SK-N-MC (cell line): ENCODE measurements at regions not wholly inside any gene's neighbourhood (a gene's known extent, or its start where the extent isn't known, plus 50 kb on each side); places are given as distances from the start of the nearest gene placed in this dataset.

Source experiments
- DNase-seq: peaks from one replicate; pipeline ENCODE4 v3.0.0-alpha.2; 2011; ENCODE audit warnings: low read depth, low spot score
- H3K27ac ChIP-seq: fragments of 200-600 bp; sonication (generic); 2 replicates; pipeline ENCODE4 v1.5.1; 2016; ENCODE audit warnings: mixed run types
- H3K36me3 ChIP-seq: fragments of 200-600 bp; sonication (generic); 2 replicates; pipeline ENCODE4 v1.6.1; 2017; ENCODE audit warnings: antibody characterized with exemption, low read length, mixed read lengths; ENCODE audit not compliant: insufficient read depth
- H3K4me3 ChIP-seq: fragments of 200-600 bp; sonication (generic); 2 replicates; pipeline ENCODE4 v1.5.1; 2016
- H3K9ac ChIP-seq: fragments of 200-600 bp; sonication (generic); 2 replicates; pipeline ENCODE4 v1.8.0; 2017; ENCODE audit warnings: mixed run types, mixed read lengths; ENCODE audit not compliant: insufficient read length
- H3K9me3 ChIP-seq: fragments of 200-600 bp; sonication (generic); 2 replicates; pipeline ENCODE4 v1.6.1; 2017; ENCODE audit warnings: low read depth, mild to moderate bottlenecking, antibody characterized with exemption, low read length, moderate library complexity, mixed read lengths
- EZH2 ChIP-seq: fragments of 200-600 bp; sonication (generic); IDR thresholded peaks from one replicate; pipeline ENCODE4 v1.6.1; 2017; ENCODE audit warnings: antibody characterized with exemption
- FOXP2 ChIP-seq: optimal IDR thresholded peaks from 2 replicates; pipeline ENCODE3; 2011; ENCODE audit warnings: mild to moderate bottlenecking, moderate library complexity; ENCODE audit not compliant: insufficient read depth; ENCODE audit errors: extremely low read length, control extremely low read depth
- POLR2AphosphoS5 ChIP-seq: IDR thresholded peaks from 2 replicates; pipeline ENCODE4 v1.6.1; 2012; ENCODE audit warnings: mild to moderate bottlenecking, low read depth, low read length, borderline replicate concordance

DNA sequence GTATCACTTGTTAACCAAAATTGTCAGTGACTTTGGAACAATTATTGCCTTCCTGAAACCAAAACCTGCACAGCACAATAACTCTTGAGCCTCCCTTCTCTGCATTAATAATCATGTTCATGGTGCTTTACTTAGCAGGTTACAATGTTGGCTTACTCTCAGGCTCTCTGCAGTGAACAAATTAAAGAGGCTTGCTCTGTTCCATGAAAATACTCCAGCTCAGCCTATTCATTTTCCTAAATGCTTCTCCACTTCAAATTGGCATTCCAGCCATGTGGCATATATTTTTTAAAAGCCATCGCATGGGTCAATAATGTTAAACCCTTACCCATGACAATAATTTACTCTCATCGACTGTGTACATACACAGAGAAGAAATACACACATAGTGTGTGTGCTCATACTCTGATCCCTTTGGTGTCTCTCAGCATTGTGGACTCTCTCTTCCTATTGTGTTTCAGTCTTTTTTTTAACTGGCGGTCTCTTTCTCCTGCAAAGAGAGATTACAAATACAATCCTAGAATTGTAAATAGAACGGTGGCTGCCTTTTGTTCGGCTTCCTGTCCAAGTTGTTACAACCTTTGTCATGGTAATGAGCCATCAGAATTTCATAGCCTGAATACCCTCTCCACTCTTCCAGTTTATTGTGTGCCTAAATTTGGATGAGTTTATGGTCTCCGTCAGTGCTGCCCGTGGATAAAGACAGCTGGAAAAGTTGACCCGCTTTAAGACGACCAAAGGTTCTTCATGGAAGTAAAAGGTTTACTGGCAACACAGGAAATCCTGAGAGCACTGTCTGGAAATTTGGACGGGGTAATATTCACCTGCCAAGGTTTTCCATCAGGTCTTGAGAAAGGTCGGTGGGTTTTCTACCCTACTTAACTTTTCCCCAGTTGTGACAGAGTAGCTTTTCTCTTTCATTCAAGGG, 263.6 kb downstream of the CD83 start:
- peak overlapping the region; percentile 74 for H3K9ac ChIP-seq
- DNase-seq: no peak
- no peak overlapping the region; the same call in 1 of the 2 replicates for H3K4me3 ChIP-seq
- TF ChIP-seq FOXP2: no peak
- no peak for TF ChIP-seq EZH2
- no peak for TF ChIP-seq POLR2AphosphoS5
- 0 out of 2 replicates have a peak, but pooled peaks cover 3% of the 10 kb centered on the region for H3K9me3 ChIP-seq
- H3K27ac ChIP-seq: peak overlapping the region; percentile 100
- H3K36me3 ChIP-seq: peaks cover 6% of the 10 kb centered on the region; the same call in 1 of the 2 replicates

DNA sequence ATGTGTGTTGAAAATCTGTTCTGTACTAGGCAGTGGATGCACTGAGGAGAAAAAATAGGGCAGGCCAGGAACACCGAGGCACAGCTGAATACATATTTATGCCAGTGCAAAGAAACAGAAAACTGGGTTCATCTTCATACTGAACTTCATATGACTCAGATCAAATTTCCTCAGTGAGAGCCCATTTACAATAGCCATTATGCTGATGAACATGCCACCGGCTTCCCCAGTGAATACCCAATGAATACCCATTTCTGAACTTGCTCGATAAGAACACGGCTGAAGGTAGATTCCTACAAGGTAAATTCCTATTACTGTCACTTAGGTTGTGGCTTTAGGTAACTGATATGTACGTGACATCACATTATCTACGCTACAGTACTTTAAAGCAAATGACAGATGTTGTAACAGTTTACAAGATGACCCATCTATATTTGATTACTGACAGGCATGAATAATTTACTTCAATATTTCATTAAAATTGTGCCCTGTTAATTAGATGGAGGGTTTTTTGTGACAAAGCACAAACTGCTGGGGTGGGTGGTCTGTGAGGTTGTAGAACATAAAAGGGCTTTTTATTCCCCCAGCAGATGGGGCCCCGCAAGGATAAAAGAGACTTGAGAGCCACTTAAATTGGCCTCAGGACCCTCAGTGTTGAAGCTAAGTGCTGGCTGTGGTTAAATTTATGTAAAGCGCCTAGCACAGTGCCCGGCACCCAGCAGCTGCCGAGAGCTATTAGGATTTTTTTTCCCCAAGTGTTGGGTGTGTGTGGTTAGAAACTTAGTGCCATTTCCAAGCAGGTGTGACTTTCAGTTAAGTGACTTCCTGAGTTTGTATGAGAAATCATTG, 264.5 kb downstream of the CD83 start:
- Histone ChIP-seq H3K36me3 (peaks cover 6% of the 10 kb centered on the region; the same call in 1 of the 2 replicates), H3K27ac (peak overlapping the region; percentile 100), H3K9me3 (0 out of 2 replicates have a peak, but pooled peaks cover 3% of the 10 kb centered on the region), H3K9ac (peak overlapping the region; percentile 74), H3K4me3 (peak overlapping the region; percentile 35)
- no peak for DNase-seq
- TF ChIP-seq EZH2: no peak
- no peak; the same call in 1 of the 2 replicates for TF ChIP-seq POLR2AphosphoS5
- TF ChIP-seq FOXP2: no peak

- TF ChIP-seq EZH2 (no peak), FOXP2 (no peak), POLR2AphosphoS5 (peak; percentile 71; the same call in 1 of the 2 replicates)
- DNase-seq: peak; percentile 98
- Histone ChIP-seq H3K4me3 (peak overlapping the region; percentile 35), H3K27ac (peak overlapping the region; percentile 100), H3K9me3 (0 out of 2 replicates have a peak, but pooled peaks cover 3% of the 10 kb centered on the region), H3K36me3 (peaks cover 6% of the 10 kb centered on the region; the same call in 1 of the 2 replicates), H3K9ac (peak overlapping the region; percentile 80)
Observed at GRCh38 chr6:14382678-14383236, 265.2 kb downstream of the CD83 start.

- Histone ChIP-seq H3K36me3 (no peaks in the 10 kb centered on the region; the same call in 1 of the 2 replicates), H3K4me3 (peak overlapping the region; percentile 35; the same call in 1 of the 2 replicates), H3K27ac (peak overlapping the region; percentile 100), H3K9me3 (0 out of 2 replicates have a peak, but pooled peaks cover under 1% of the 10 kb centered on the region), H3K9ac (peak overlapping the region; percentile 80)
- peak; percentile 48 for DNase-seq
- TF ChIP-seq POLR2AphosphoS5: no peak
- TF ChIP-seq FOXP2: no peak
- no peak for TF ChIP-seq EZH2
Observed at GRCh38 chr6:14383393-14384174, 266.0 kb downstream of the CD83 start.

- TF ChIP-seq FOXP2: no peak
- no peak for TF ChIP-seq POLR2AphosphoS5
- no peak for TF ChIP-seq EZH2
- Histone ChIP-seq H3K4me3 (no peak overlapping the region), H3K36me3 (no peaks in the 10 kb centered on the region), H3K27ac (peak overlapping the region; percentile 100), H3K9me3 (no peaks in the 10 kb centered on the region), H3K9ac (peak overlapping the region; percentile 80)
- DNase-seq: no peak
Observed at GRCh38 chr6:14384175-14384949, 266.8 kb downstream of the CD83 start.

DNA sequence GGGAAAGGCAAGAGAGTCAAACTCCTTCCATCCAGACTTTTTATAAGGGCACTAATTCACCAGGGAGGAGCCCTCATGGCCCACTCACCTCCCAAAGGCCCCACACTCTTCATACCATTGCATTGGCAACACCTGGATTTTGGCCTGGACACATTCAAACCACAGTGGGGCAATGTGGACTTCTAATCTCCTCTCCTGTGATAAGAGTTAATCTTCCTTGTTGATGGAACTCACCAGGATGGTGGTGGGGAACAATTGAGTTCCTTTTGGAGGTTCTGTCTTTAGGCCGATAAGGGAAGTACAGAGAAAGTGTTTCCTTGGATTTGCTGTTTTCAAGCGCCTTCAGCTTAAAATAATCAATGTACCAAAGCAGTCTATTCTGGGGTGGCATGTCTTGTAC, 268.7 kb downstream of the CD83 start:
- DNase-seq: no peak
- no peak overlapping the region for H3K9ac ChIP-seq
- TF ChIP-seq FOXP2 (no peak), POLR2AphosphoS5 (no peak), EZH2 (no peak)
- no peaks in the 10 kb centered on the region for H3K36me3 ChIP-seq
- no peaks in the 10 kb centered on the region for H3K9me3 ChIP-seq
- no peak overlapping the region for H3K4me3 ChIP-seq
- H3K27ac ChIP-seq: peak overlapping the region; percentile 38

DNA sequence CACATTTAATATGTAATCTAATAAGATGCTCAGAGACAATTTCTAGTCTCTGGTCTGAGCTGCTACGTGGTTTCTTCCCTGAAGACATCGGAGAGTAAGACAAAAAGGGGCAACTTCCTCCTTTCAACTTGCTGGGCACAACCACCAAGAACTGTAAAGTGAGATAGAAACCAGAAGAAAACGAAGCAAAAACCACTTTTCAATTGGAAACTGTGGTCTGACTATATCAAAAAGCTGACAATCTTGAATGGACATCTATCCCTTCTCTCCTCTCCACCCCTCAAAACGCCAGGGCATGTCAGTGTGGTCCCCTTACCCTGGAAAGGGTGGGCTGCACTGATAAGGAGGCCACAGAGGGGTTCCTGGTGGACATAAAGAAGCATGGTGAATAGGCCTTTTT, 269.1 kb downstream of the CD83 start:
- no peak overlapping the region for H3K9ac ChIP-seq
- H3K27ac ChIP-seq: peak overlapping the region; percentile 38
- no peaks in the 10 kb centered on the region for H3K36me3 ChIP-seq
- no peaks in the 10 kb centered on the region for H3K9me3 ChIP-seq
- no peak overlapping the region for H3K4me3 ChIP-seq
- no peak for DNase-seq
- no peak for TF ChIP-seq POLR2AphosphoS5
- no peak for TF ChIP-seq FOXP2
- no peak for TF ChIP-seq EZH2
